GM18870 (cell line): ENCODE measurements at regions not wholly inside any gene's neighbourhood (a gene's known extent, or its start where the extent isn't known, plus 50 kb on each side); places are given as distances from the start of the nearest gene placed in this dataset.

Experiments used
- ATAC-seq: cut with Tn5 transposase; IDR thresholded peaks from one replicate; pipeline ENCODE4 v1.9.1; 2021; ENCODE audit warnings: moderate library complexity; ENCODE audit not compliant: unreplicated experiment

GRCh38 chr6:79777713-79778579, 146.8 kb downstream of the SH3BGRL2 start:
- peak; percentile 80 for ATAC-seq

GRCh38 chr6:79776076-79776475, 144.9 kb downstream of the SH3BGRL2 start:
- no peak for ATAC-seq

- no peak for ATAC-seq
Observed at GRCh38 chr6:79775222-79775621, 144.1 kb downstream of the SH3BGRL2 start.

- no peak for ATAC-seq
Observed at GRCh38 chr6:79764747-79765146, 133.6 kb downstream of the SH3BGRL2 start.

GRCh38 chr6:79763301-79763700, 132.2 kb downstream of the SH3BGRL2 start:
- ATAC-seq, result no peak

GRCh38 chr6:79762370-79762769, 131.2 kb downstream of the SH3BGRL2 start:
- no peak for ATAC-seq

GRCh38 chr6:79756496-79756895, 125.4 kb downstream of the SH3BGRL2 start:
- no peak for ATAC-seq

GRCh38 chr6:79755967-79756366, 124.8 kb downstream of the SH3BGRL2 start:
- ATAC-seq, result no peak
